ENCODE measurements at regions not wholly inside any gene's neighbourhood (a gene's known extent, or its start where the extent isn't known, plus 50 kb on each side); places are given as distances from the start of the nearest gene placed in this dataset.
"Not testable (repeated sequence)": the region's sequence is repeated elsewhere in the genome, so short reads cannot be mapped to it uniquely, and the experiment has no call there.

- DNase-seq (ENCODE audit: extremely low read depth, low read depth, low spot score) = no peak
Observed at GRCh38 chr6:146980900-146981329, 223.3 kb upstream of the STXBP5 start.

GRCh38 chr6:146981981-146982380, 222.2 kb upstream of the STXBP5 start:
- no peak for DNase-seq (ENCODE audit: extremely low read depth, low read depth, low spot score)

DNA sequence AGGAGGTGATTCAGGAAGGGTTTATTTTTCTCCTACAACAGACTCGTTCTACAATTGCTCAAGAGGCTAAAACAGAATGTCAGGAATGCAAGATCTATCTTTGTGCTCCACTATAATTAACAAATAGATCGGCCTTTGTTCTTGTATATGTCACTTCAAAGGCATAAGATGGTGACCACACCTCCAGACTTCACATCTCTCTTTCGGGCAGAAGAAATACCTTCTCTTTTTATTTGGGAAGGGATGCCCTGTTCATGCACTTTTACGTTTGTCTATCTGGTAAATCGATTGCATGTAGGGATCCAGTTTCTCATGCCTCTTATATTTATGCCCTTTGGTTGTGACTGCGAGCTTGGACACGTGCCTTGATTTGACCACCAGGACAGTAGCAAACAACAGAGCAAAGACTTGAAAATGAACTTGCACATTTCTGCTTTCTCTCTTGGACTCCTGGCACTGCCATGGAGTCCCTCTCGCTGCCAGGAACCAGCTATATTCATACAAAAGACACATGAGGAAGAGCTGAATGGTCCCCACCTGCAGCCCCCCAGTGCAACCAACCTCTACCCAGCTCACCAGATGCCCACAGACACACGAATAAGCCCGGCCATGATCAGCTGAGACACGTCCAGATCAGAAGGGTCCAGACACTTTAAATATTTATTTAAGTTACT, 219.8 kb upstream of the STXBP5 start:
- DNase-seq (ENCODE audit: extremely low read depth, low read depth, low spot score) = no peak

GRCh38 chr6:146985111-146985510, 219.1 kb upstream of the STXBP5 start:
- no peak for DNase-seq (ENCODE audit: extremely low read depth, low read depth, low spot score)

GRCh38 chr6:146985966-146986365, 218.3 kb upstream of the STXBP5 start:
- no peak for DNase-seq (ENCODE audit: extremely low read depth, low read depth, low spot score)

DNA sequence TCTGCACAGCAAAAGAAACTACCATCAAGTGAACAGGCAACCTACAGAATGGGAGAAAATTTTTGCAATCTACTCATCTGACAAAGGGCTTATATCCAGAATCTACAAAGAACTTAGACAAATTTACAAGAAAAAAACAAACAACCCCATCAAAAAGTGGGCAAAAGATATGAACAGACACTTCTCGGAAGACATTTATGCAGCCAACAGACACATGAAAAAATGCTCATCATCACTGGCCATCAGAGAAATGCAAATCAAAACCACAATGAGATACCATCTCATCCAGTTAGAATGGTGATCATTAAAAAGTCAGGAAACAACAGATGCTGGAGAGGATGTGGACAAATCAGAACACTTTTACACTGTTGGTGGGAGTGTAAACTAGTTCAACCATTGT, 216.3 kb upstream of the STXBP5 start:
- not testable (repeated sequence) for DNase-seq (ENCODE audit: extremely low read depth, low read depth, low spot score)

- no peak for DNase-seq (ENCODE audit: extremely low read depth, low read depth, low spot score)
Observed at GRCh38 chr6:146989860-146990259, 214.4 kb upstream of the STXBP5 start.

DNA sequence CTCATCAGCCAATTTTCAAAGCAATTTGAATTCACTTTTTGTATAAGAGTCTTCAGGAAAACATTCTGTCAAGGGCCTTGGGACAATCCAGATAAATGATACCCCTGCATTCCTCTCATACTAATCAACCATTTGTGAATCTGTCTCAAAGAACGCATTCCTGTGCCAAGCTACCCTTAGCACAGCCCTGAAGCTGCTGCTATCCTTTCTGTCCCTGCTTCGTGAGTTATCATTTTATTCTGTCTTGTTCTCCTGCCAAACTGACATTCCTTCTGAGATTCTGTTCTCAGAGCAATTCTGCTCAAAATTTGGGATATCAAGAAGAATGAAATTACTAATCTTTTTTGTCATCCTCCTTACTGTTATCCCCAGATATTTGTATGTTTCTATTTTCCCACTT, 213.9 kb upstream of the STXBP5 start:
- DNase-seq (ENCODE audit: extremely low read depth, low read depth, low spot score) = no peak

DNA sequence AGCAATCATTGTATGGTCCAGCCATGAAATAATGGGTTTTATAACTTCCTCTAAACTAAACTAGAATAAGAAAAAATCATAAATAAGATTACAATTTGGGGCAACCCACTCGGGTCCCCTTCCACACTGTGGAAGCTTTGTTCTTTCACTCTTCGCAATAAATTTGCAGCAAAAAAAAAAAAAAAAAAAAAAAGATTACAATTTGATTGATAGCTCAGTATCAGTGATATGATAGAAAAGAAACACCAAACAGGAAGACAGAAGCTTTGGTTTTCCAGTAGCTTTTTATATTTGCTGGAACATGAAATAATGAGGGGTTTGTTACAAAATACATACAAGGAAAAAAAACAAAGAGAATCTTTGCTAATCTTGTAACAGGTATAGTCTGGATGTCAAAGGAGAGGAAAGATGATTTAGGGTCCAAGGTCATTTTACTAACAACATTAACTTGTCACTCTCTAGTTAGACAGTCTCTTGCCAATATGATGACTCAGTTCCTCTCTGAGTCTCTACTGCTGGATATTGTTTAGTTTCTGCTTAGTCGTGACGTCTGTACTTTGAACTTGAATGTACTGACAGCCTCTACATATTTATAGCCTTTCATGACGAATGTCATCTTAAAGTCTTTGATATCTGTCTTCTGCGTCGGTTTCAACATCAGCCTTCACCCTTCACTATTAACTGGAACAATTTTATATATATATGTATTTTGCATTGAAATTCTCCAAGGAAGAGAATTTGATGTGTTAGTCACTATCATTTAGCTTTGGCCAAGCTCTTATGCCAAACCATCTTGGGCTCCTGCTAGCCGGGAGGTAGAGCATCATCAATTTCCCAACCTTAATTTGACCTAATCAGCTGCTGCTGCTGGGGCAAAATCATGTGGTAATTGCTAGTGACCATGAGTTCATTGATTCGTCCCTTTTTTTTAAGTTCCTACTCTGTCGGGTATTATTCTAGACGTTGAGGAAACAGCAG, 213.1 kb upstream of the STXBP5 start:
- DNase-seq (ENCODE audit: extremely low read depth, low read depth, low spot score) = peak; percentile 29

GRCh38 chr6:146997062-146997461, 207.2 kb upstream of the STXBP5 start:
- DNase-seq (ENCODE audit: extremely low read depth, low read depth, low spot score) = no peak

DNA sequence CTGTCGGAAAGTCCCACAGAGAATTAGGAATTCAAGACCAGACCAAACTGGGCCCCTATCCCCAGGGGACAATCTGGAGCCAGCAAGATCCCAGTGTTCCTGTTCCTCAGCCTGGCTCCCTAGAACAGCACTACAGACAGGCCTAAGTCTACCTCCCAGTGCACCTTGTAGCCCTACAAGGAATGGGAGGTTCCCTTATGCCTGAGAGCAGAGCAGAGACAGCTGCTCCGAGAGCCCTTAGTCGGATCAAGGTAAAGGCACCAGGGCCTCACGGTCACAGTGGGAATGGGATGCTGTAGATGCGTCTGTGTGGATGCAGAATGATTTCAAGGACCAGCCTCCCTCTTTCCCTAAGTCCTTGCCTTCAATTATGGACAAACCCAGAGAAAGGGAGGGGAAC, 204.5 kb upstream of the STXBP5 start:
- no peak for DNase-seq (ENCODE audit: extremely low read depth, low read depth, low spot score)

DNA sequence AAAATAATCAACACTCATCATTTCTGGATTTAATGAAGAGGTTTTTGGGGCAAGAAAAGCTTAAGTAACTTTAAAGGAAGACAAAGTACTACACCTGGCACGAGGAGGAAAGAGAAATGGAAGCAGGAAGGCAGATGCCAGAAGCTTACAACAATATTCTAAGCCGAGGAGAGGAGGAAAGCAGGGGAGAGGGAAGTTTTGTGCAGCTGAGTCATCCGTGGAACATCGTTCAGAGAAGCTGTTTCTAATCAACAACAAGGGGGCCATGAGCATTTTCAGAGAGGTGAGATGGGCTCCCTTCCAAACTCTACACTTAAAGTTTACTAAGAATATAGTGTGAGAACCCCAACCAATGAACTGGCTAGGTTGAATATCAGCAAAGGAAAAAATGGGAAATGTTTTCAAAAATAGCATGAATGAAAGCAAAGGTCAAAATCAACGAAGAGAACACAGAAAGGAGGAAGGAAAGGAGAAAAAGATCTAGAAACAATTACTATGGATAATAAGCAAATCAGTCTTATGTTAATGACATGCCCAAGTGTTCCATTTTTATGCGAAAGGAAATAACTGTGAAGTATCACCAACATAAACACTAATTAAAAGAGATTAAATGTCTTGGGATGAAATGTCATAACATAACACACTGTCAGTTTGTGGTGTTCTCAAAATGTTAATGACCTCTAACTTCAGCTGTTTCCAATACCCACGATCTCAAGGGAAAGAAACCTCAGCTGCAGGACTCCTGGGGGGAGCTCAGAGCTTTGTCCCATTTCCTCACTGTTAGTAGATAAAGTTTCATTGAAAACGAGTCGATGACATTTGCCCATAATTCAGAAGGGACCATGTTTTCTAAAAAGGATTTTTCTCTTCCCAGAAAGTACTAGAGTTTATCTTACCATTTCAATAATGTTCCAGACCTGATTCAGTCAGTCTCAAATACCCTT, 203.4 kb upstream of the STXBP5 start:
- DNase-seq (ENCODE audit: extremely low read depth, low read depth, low spot score) = no peak

DNA sequence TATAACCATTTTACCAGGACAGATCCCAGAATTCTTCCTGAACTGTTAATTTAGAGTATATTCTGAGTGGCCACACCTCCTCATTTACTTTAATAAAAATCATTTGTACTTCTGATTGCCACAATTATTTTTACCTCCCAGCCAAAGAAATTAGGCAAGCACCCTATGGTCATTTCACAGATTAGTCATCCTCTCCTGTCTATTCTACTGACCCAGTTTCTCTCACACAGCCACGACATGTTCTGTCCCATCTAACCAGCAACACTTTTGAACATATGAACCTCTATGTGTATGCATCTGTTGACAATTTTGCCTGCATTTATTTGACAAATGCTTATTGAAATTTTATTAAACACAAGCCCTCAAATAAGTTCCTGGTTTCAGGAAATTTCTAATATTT, 202.6 kb upstream of the STXBP5 start:
- no peak for DNase-seq (ENCODE audit: extremely low read depth, low read depth, low spot score)

DNA sequence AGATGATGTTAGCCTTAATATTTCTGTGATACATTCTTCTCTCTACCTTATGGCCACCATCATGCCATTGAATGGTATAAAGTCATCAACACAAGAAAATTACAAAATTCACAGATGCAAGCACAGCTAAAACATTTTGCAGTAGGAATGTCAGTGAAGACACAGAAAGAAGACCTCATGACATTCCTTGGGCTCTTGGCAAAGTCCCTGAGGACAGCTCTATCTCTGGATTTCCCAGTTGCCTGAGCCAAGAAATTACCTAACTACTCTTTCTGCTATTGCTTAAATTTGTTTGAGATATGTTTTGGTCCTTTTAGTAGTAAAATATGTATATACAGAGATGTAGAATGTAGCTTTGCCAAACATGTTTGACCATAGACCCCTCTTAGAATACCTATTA, 201.0 kb upstream of the STXBP5 start:
- DNase-seq (ENCODE audit: extremely low read depth, low read depth, low spot score) = no peak

GRCh38 chr6:147005499-147005898, 198.7 kb upstream of the STXBP5 start:
- DNase-seq (ENCODE audit: extremely low read depth, low read depth, low spot score) = no peak

DNA sequence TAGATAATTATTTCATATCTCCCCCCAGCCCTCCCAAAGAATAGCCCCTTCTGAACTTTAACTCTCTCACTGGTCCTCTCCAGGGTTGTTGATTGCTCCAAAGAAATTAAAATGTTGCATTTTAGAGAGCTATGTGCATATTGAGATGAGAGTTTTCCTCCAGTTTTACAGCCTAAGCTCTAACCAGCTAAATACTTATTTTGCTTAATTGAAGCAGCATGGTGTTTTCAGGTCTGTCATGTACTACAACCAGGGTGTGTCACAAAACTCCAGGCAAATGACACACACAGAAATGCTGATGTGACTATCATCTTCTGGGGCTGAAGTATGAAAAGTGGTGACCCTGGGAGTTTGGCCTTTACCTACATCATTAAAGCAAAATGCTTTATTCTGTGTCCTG, 196.8 kb upstream of the STXBP5 start:
- DNase-seq (ENCODE audit: extremely low read depth, low read depth, low spot score) = no peak

GRCh38 chr6:147009358-147009757, 194.9 kb upstream of the STXBP5 start:
- DNase-seq (ENCODE audit: extremely low read depth, low read depth, low spot score) = no peak

DNA sequence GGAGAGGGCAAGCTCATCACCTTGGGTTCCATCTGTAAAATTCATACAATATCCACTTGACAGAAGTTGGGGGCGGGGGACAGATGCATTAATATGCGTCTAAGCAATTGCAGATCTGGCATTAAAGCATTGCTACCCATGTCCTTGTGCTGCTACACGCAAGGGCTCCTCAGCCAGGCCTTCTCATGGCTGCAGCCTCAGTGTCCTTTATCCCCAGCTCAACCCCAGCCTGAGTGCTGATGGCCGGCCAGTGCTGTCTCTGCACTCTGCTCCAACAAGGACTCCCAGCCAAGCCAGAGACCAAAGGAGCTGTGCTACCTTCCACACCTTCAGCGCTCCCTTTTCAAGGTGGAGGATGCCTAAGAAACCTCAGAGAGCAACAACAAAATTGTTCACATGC, 188.5 kb upstream of the STXBP5 start:
- no peak for DNase-seq (ENCODE audit: extremely low read depth, low read depth, low spot score)

- no peak for DNase-seq (ENCODE audit: extremely low read depth, low read depth, low spot score)
Observed at GRCh38 chr6:147016440-147016839, 187.8 kb upstream of the STXBP5 start.

GRCh38 chr6:147017153-147017552, 187.1 kb upstream of the STXBP5 start:
- DNase-seq (ENCODE audit: extremely low read depth, low read depth, low spot score) = no peak

DNA sequence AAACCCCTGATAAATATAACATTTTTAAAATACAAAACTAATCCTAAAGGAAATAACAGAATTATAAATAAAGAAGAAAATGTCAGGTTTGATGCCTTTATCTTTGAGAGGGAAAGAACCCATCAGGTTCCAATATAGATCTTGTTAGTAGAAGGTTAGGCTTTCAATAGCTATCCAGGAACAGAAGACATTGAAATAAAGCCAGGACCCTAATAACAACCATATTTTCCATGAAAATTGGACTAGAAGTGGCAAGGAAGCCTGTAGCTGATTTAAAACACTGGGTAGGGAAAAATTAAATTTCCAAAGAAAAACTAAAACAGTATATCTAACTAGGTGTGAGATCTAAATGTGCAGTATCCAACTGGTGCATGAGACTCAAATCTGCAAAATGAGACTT, 185.2 kb upstream of the STXBP5 start:
- no peak for DNase-seq (ENCODE audit: extremely low read depth, low read depth, low spot score)
